Body of pancreas (tissue), 4 donors: ENCODE measurements at regions not wholly inside any gene's neighbourhood (a gene's known extent, or its start where the extent isn't known, plus 50 kb on each side); places are given as distances from the start of the nearest gene placed in this dataset.

Experiments used
- CTCF ChIP-seq, 7 experiments: fragments of 450-650 bp in 4 of 7; fragments of 200-600 bp in 3 of 7; sonication (generic) in 3 of 7; IDR thresholded peaks; one replicate each; pipeline ENCODE4 v1.5.1; 2016 to 2019; ENCODE audit warnings: antibody characterized with exemption in 7 of 7
- POLR2A ChIP-seq, 3 donors: fragments of 450-650 bp; IDR thresholded peaks; one replicate each; pipeline ENCODE4 v1.6.1; 2016; ENCODE audit warnings: antibody characterized with exemption in 3 of 3, mild to moderate bottlenecking in 2 of 3

- no peak for TF ChIP-seq CTCF (IDR thresholded peaks at IDR 0.05)
- no peak for TF ChIP-seq POLR2A (IDR thresholded peaks at IDR 0.05)
These were observed 581.6 kb downstream of the TCERG1L start for GRCh38 chr10:130729876-130730275.
